ENCODE measurements at regions not wholly inside any gene's neighbourhood (a gene's known extent, or its start where the extent isn't known, plus 50 kb on each side); places are given as distances from the start of the nearest gene placed in this dataset.

DNA sequence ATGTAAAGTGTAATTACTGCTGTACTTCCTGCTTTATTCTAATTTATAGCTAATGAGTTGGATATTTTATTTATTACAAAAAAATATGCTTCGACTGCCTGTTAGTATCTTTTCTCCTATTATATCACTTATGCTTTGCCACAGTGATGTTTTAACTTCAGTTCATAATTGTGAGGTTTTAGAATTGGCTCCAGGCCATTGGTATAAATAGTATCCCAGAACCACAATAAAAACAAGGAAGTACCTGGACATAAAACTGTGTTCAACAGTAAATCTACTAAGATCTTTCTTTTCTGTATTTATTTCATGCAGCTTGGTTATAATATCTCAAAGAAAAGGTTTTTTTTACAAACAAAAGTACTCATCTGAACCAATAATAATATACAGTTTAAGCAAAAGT lies 354.3 kb upstream of the CDH9 start:
- H3K4me3 Mint-ChIP-seq = no peak overlapping the region
- H3K36me3 Mint-ChIP-seq (ENCODE audit: insufficient read depth in 1 of 3, low read depth in 3 of 3) = no peaks in the 10 kb centered on the region; a peak in 1 of 7 replicates
- Histone ChIP-seq H3K4me1 (ENCODE audit: insufficient read depth, low read length) (no peaks in the 10 kb centered on the region), H3K79me1 (ENCODE audit: insufficient read depth, low read depth, low read length, poor library complexity, severe bottlenecking) (no peaks in the 10 kb centered on the region), H3K27me3 (ENCODE audit: insufficient read depth, low read length) (no peaks in the 10 kb centered on the region), H2AK5ac (ENCODE audit: insufficient read length, low read length) (no peak overlapping the region), H3K18ac (ENCODE audit: insufficient read length, low read depth, low read length) (no peak overlapping the region), H3K27ac (ENCODE audit: insufficient read length, low read depth, low read length) (no peak overlapping the region), H2BK15ac (ENCODE audit: low read depth, low read length) (no peak overlapping the region), H2AFZ (ENCODE audit: low read length) (no peak overlapping the region), H3K4me2 (ENCODE audit: insufficient read depth, insufficient read length, low read length) (no peak overlapping the region), H2BK120ac (ENCODE audit: low read depth, low read length, poor library complexity, severe bottlenecking) (no peak overlapping the region), H3K79me2 (ENCODE audit: insufficient read depth, low read length) (no peaks in the 10 kb centered on the region), H3T11ph (ENCODE audit: low read length) (no peak overlapping the region), H2BK20ac (ENCODE audit: low read depth, low read length, poor library complexity, severe bottlenecking) (no peak overlapping the region), H3K23me2 (ENCODE audit: insufficient read length, low read depth, low read length, poor library complexity, severe bottlenecking) (no peaks in the 10 kb centered on the region), H3K4ac (ENCODE audit: low read depth, low read length) (no peak overlapping the region), H3K56ac (ENCODE audit: insufficient read length, low read depth, low read length) (no peak overlapping the region), H3K9me3 (ENCODE audit: control insufficient read depth, low read depth, low read length) (no peaks in the 10 kb centered on the region), H3K23ac (ENCODE audit: insufficient read length, low read depth, low read length) (no peak overlapping the region), H4K8ac (replicated peaks; ENCODE audit: insufficient read length, low read depth, low read length) (no peak overlapping the region), H3K9ac (ENCODE audit: extremely low read depth, insufficient read length, low read length) (no peak overlapping the region), H4K20me1 (ENCODE audit: control insufficient read depth, insufficient read depth, insufficient read length) (no peaks in the 10 kb centered on the region), H2BK12ac (ENCODE audit: insufficient read length, low read depth, low read length) (no peak overlapping the region), H2BK5ac (ENCODE audit: insufficient read length, low read length) (no peak overlapping the region), H4K5ac (ENCODE audit: insufficient read length, low read depth, low read length) (no peak overlapping the region), H3K14ac (ENCODE audit: insufficient read depth, low read length) (no peak overlapping the region), H4K91ac (ENCODE audit: insufficient read length, low read depth, low read length) (no peak overlapping the region)
- peaks cover 6 to 9% of the 10 kb centered on the region in 2 experiments for H3K4me1 Mint-ChIP-seq
- DNase-seq = no peak
- H3K27me3 Mint-ChIP-seq (ENCODE audit: low read depth) = no peaks in the 10 kb centered on the region
- TF ChIP-seq CTCF (conservative IDR thresholded peaks at IDR 0.05) = no peak
- no peaks in the 10 kb centered on the region for H3K9me3 Mint-ChIP-seq
- no peak overlapping the region for H3K27ac Mint-ChIP-seq
- no CpG with 5 or more reads among the region's 1 CpG for WGBS (ENCODE audit: extremely low coverage, insufficient read length, low lambda C conversion rate)

Data from H9 (cell line).